HG03025 (cell line): ENCODE measurements at regions not wholly inside any gene's neighbourhood (a gene's known extent, or its start where the extent isn't known, plus 50 kb on each side); places are given as distances from the start of the nearest gene placed in this dataset.
"Not testable (repeated sequence)": the region's sequence is repeated elsewhere in the genome, so short reads cannot be mapped to it uniquely, and the experiment has no call there.

ENCODE experiments used
- ATAC-seq: cut with Tn5 transposase; IDR thresholded peaks from one replicate; pipeline ENCODE4 v1.9.1; 2021; ENCODE audit warnings: mild to moderate bottlenecking, moderate library complexity; ENCODE audit not compliant: unreplicated experiment, low FRiP score

- ATAC-seq = no peak
Observed at GRCh38 chr5:67896930-67897313, 318.6 kb upstream of the PIK3R1 start.

- ATAC-seq = no peak
Observed at GRCh38 chr5:67896311-67896929, 319.1 kb upstream of the PIK3R1 start.

- not testable (repeated sequence) for ATAC-seq
Observed at GRCh38 chr5:67889870-67890269, 325.7 kb upstream of the PIK3R1 start.

- no peak for ATAC-seq
Observed at GRCh38 chr5:67887748-67888161, 327.8 kb upstream of the PIK3R1 start.

- no peak for ATAC-seq
Observed at GRCh38 chr5:67886761-67887160, 328.8 kb upstream of the PIK3R1 start.

GRCh38 chr5:67880876-67881275 lies 334.7 kb upstream of the PIK3R1 start:
- ATAC-seq = no peak

- ATAC-seq = no peak
Observed at GRCh38 chr5:67880511-67880805, 335.1 kb upstream of the PIK3R1 start.

GRCh38 chr5:67879620-67880510 lies 335.7 kb upstream of the PIK3R1 start:
- ATAC-seq = no peak

GRCh38 chr5:67878933-67879332 lies 336.6 kb upstream of the PIK3R1 start:
- no peak for ATAC-seq

- ATAC-seq = no peak
Observed at GRCh38 chr5:67876371-67876770, 339.2 kb upstream of the PIK3R1 start.

- ATAC-seq = no peak
Observed at GRCh38 chr5:67875601-67876000, 340.0 kb upstream of the PIK3R1 start.

GRCh38 chr5:67873935-67874334 lies 341.6 kb upstream of the PIK3R1 start:
- no peak for ATAC-seq

- no peak for ATAC-seq
Observed at GRCh38 chr5:67870662-67871061, 344.9 kb upstream of the PIK3R1 start.

GRCh38 chr5:67864335-67864734 lies 351.2 kb upstream of the PIK3R1 start:
- not testable (repeated sequence) for ATAC-seq

GRCh38 chr5:67858471-67859031 lies 357.0 kb upstream of the PIK3R1 start:
- ATAC-seq = no peak

- no peak for ATAC-seq
Observed at GRCh38 chr5:67857502-67857901, 358.1 kb upstream of the PIK3R1 start.

GRCh38 chr5:67855523-67855922 lies 360.0 kb upstream of the PIK3R1 start:
- no peak for ATAC-seq

GRCh38 chr5:67850906-67851305 lies 364.6 kb upstream of the PIK3R1 start:
- not testable (repeated sequence) for ATAC-seq

- ATAC-seq = no peak
Observed at GRCh38 chr5:67844924-67845323, 370.6 kb upstream of the PIK3R1 start.

GRCh38 chr5:67842806-67843205 lies 372.8 kb upstream of the PIK3R1 start:
- ATAC-seq = no peak

GRCh38 chr5:67837225-67837624 lies 378.3 kb upstream of the PIK3R1 start:
- ATAC-seq = not testable (repeated sequence)

- ATAC-seq = not testable (repeated sequence)
Observed at GRCh38 chr5:67836496-67836895, 379.1 kb upstream of the PIK3R1 start.
